ENCODE measurements at regions not wholly inside any gene's neighbourhood (a gene's known extent, or its start where the extent isn't known, plus 50 kb on each side); places are given as distances from the start of the nearest gene placed in this dataset.

DNA sequence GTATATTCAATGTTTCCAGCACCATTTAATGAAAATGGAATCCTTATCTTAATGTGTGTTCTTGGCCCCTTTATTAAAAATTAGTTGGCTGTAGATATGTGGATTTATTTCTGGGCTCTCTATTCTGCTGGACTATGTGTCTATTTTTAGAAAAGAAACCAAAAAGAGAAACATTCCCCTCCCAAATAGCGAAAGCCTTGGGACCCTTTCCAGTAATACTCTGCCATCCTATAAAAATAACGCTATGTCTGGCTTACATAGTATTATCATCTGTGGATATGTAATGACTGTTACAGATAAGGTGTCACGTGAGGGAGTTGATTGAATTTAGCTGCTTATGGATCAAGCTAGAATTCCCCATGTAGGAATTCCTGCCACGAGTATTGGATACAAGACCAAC, 279.3 kb upstream of the KIF2B start:
- Mint-ChIP-seq H3K36me3 (ENCODE audit: low read depth) (no peaks in the 10 kb centered on the region), H3K27me3 (ENCODE audit: low read depth) (no peaks in the 10 kb centered on the region), H3K27ac (no peak overlapping the region), H3K4me3 (no peak overlapping the region), H3K9me3 (no peaks in the 10 kb centered on the region), H3K4me1 (ENCODE audit: low read depth) (no peaks in the 10 kb centered on the region)
- intact Hi-C loops (cut with micrococcal nuclease), result no loop called here
- CTCF ChIA-PET, result no interaction called here
- DNase-seq, result no peak

DNA sequence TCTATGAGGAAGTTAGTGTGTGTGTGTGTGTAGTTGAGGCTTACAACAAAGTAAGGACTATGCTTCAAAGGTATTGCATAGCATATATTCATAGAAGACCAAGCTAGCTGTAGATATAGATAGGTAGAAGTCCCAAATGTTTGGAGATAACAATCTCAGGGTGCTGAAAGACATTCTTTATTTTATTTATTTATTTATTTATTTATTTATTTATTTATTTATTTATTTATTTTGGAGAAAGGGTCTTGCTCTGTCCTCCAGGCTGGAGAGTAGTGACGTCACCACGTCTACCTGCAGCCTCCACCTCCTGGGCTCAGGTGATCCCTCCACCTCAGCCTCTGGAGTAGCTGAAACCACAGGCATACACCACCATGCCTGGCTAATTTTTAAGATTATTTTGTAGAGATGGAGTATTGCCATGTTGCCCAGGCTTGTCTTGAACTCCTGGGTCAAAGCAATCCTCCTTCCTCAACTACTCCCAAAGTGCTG, 284.6 kb upstream of the KIF2B start:
- H3K4me3 Mint-ChIP-seq, result no peak overlapping the region
- H3K36me3 Mint-ChIP-seq (ENCODE audit: low read depth), result no peaks in the 10 kb centered on the region
- CTCF ChIA-PET, result no interaction called here
- DNase-seq, result no peak
- H3K9me3 Mint-ChIP-seq, result no peaks in the 10 kb centered on the region
- H3K27ac Mint-ChIP-seq, result no peak overlapping the region
- H3K27me3 Mint-ChIP-seq (ENCODE audit: low read depth), result no peaks in the 10 kb centered on the region
- intact Hi-C loops (cut with micrococcal nuclease), result no loop called here
- no peaks in the 10 kb centered on the region for H3K4me1 Mint-ChIP-seq (ENCODE audit: low read depth)

- Mint-ChIP-seq H3K4me1 (ENCODE audit: low read depth) (no peaks in the 10 kb centered on the region), H3K36me3 (ENCODE audit: low read depth) (no peaks in the 10 kb centered on the region), H3K9me3 (peaks cover 5% of the 10 kb centered on the region), H3K27ac (no peak overlapping the region), H3K27me3 (ENCODE audit: low read depth) (no peaks in the 10 kb centered on the region), H3K4me3 (no peak overlapping the region)
- CTCF ChIA-PET, result no interaction called here
- intact Hi-C loops (cut with micrococcal nuclease), result no loop called here
- no peak for DNase-seq
Measured at GRCh38 chr17:53527473-53527872, 295.3 kb upstream of the KIF2B start.

GRCh38 chr17:53525590-53525989, 297.1 kb upstream of the KIF2B start:
- Mint-ChIP-seq H3K27me3 (ENCODE audit: low read depth) (no peaks in the 10 kb centered on the region), H3K36me3 (ENCODE audit: low read depth) (no peaks in the 10 kb centered on the region), H3K4me3 (no peak overlapping the region), H3K9me3 (peaks cover 7% of the 10 kb centered on the region), H3K27ac (no peak overlapping the region), H3K4me1 (ENCODE audit: low read depth) (no peaks in the 10 kb centered on the region)
- DNase-seq, result no peak
- intact Hi-C loops (cut with micrococcal nuclease), result no loop called here
- CTCF ChIA-PET, result no interaction called here

DNA sequence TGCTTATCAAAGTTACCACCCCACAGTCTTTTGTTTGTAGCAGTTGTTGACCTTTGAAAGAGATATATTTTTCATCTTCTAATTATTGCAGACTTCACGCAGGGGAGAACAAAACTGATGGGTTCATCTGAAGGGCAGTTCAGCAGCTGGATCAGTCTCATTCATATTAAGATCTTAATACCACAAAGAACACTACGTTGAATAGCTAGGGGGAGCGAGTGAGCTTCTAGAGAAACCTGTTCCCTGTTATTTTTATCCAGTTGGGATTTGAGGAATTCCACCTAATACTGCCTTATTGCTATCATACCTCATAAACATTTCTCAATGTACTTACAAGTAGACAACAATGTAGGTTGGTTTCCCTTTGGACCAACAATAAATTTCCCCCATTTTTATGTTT, 306.1 kb upstream of the KIF2B start:
- no peaks in the 10 kb centered on the region for H3K36me3 Mint-ChIP-seq (ENCODE audit: low read depth)
- CTCF ChIA-PET, result no interaction called here
- no peaks in the 10 kb centered on the region for H3K27me3 Mint-ChIP-seq (ENCODE audit: low read depth)
- intact Hi-C loops (cut with micrococcal nuclease), result no loop called here
- H3K4me1 Mint-ChIP-seq (ENCODE audit: low read depth), result no peaks in the 10 kb centered on the region
- H3K4me3 Mint-ChIP-seq, result no peak overlapping the region
- DNase-seq, result no peak
- H3K9me3 Mint-ChIP-seq, result peaks cover 10% of the 10 kb centered on the region
- no peak overlapping the region for H3K27ac Mint-ChIP-seq

DNA sequence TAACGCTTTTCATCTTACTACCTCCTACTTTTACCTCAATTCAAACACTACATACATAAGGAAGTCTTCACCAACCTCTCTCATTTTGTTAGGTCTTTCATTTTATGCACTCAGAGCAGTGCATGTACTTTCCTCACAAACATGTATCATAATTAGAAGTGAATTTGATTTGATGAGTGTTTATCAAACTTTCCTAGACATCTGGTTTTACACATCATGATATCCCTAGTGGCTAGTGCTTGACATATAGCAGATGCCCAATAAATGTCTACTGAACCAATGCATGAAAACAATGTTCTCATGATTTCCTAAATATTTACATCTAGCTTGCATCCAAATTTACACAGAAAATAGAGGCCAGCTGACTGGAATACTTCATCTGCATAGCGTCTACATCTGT, 323.4 kb upstream of the KIF2B start:
- peaks cover 8% of the 10 kb centered on the region for H3K9me3 Mint-ChIP-seq
- no peak overlapping the region for H3K27ac Mint-ChIP-seq
- DNase-seq, result no peak
- H3K4me3 Mint-ChIP-seq, result no peak overlapping the region
- H3K4me1 Mint-ChIP-seq (ENCODE audit: low read depth), result no peaks in the 10 kb centered on the region
- CTCF ChIA-PET, result no interaction called here
- no peaks in the 10 kb centered on the region for H3K36me3 Mint-ChIP-seq (ENCODE audit: low read depth)
- intact Hi-C loops (cut with micrococcal nuclease), result no loop called here
- H3K27me3 Mint-ChIP-seq (ENCODE audit: low read depth), result no peaks in the 10 kb centered on the region

- Mint-ChIP-seq H3K4me1 (ENCODE audit: low read depth) (no peaks in the 10 kb centered on the region), H3K4me3 (no peak overlapping the region), H3K9me3 (peaks cover 10% of the 10 kb centered on the region), H3K36me3 (ENCODE audit: low read depth) (no peaks in the 10 kb centered on the region), H3K27ac (no peak overlapping the region), H3K27me3 (ENCODE audit: low read depth) (no peaks in the 10 kb centered on the region)
- intact Hi-C loops (cut with micrococcal nuclease), result no loop called here
- DNase-seq, result no peak
- CTCF ChIA-PET, result no interaction called here
Measured at GRCh38 chr17:53496356-53496755, 326.4 kb upstream of the KIF2B start.

DNA sequence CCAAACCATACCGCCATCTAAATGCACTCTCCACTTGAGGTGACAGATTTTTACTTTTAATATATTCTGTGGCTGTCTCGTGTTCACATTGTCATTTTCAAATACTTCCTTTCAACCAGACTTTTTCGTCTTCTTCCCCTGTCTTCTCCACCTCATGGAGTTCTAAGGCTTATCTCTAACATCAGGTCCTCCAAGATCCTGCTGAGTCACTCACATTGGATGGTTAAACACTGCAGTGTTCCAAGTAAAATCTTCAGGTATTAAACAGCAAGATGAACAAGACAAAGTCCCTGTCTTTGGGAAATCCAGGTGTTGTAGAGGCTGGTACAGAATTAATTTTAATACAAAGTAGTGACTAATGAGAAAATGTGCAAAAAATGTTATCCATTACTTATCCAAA, 330.2 kb upstream of the KIF2B start:
- intact Hi-C loops (cut with micrococcal nuclease), result no loop called here
- H3K27me3 Mint-ChIP-seq (ENCODE audit: low read depth), result no peaks in the 10 kb centered on the region
- CTCF ChIA-PET, result no interaction called here

GRCh38 chr17:53490447-53490968, 332.2 kb upstream of the KIF2B start:
- intact Hi-C loops (cut with micrococcal nuclease), result no loop called here
- Mint-ChIP-seq H3K4me1 (ENCODE audit: low read depth) (no peaks in the 10 kb centered on the region), H3K36me3 (ENCODE audit: low read depth) (no peaks in the 10 kb centered on the region), H3K27ac (no peak overlapping the region), H3K9me3 (peaks cover 6% of the 10 kb centered on the region), H3K27me3 (ENCODE audit: low read depth) (no peaks in the 10 kb centered on the region), H3K4me3 (no peak overlapping the region)
- DNase-seq, result no peak
- CTCF ChIA-PET, result no interaction called here

More for the DNA sequence above, 330.2 kb upstream of the KIF2B start:
- no peak overlapping the region for H3K4me3 Mint-ChIP-seq
- no peak for DNase-seq
- no peaks in the 10 kb centered on the region for H3K36me3 Mint-ChIP-seq (ENCODE audit: low read depth)
- H3K27ac Mint-ChIP-seq, result no peak overlapping the region
- no peaks in the 10 kb centered on the region for H3K4me1 Mint-ChIP-seq (ENCODE audit: low read depth)
- H3K9me3 Mint-ChIP-seq, result peaks cover 6% of the 10 kb centered on the region

- Mint-ChIP-seq H3K9me3 (peaks cover 12% of the 10 kb centered on the region), H3K27ac (no peak overlapping the region), H3K36me3 (ENCODE audit: low read depth) (no peaks in the 10 kb centered on the region), H3K4me1 (ENCODE audit: low read depth) (no peaks in the 10 kb centered on the region), H3K4me3 (no peak overlapping the region), H3K27me3 (ENCODE audit: low read depth) (no peaks in the 10 kb centered on the region)
- intact Hi-C loops (cut with micrococcal nuclease), result no loop called here
- CTCF ChIA-PET, result no interaction called here
- DNase-seq, result no peak
Measured at GRCh38 chr17:53483704-53484103, 339.0 kb upstream of the KIF2B start.

GRCh38 chr17:53475002-53475401, 347.7 kb upstream of the KIF2B start:
- Mint-ChIP-seq H3K9me3 (peaks cover 7% of the 10 kb centered on the region), H3K27me3 (ENCODE audit: low read depth) (no peaks in the 10 kb centered on the region), H3K4me3 (no peak overlapping the region), H3K27ac (no peak overlapping the region), H3K36me3 (ENCODE audit: low read depth) (no peaks in the 10 kb centered on the region), H3K4me1 (ENCODE audit: low read depth) (no peaks in the 10 kb centered on the region)
- intact Hi-C loops (cut with micrococcal nuclease), result no loop called here
- CTCF ChIA-PET, result no interaction called here
- no peak for DNase-seq

- Mint-ChIP-seq H3K4me3 (no peak overlapping the region), H3K36me3 (ENCODE audit: low read depth) (no peaks in the 10 kb centered on the region), H3K9me3 (no peaks in the 10 kb centered on the region), H3K27ac (no peak overlapping the region), H3K4me1 (ENCODE audit: low read depth) (no peaks in the 10 kb centered on the region), H3K27me3 (ENCODE audit: low read depth) (no peaks in the 10 kb centered on the region)
- no peak for DNase-seq
- intact Hi-C loops (cut with micrococcal nuclease), result no loop called here
- CTCF ChIA-PET, result no interaction called here
Measured at GRCh38 chr17:53472586-53472985, 350.1 kb upstream of the KIF2B start.

DNA sequence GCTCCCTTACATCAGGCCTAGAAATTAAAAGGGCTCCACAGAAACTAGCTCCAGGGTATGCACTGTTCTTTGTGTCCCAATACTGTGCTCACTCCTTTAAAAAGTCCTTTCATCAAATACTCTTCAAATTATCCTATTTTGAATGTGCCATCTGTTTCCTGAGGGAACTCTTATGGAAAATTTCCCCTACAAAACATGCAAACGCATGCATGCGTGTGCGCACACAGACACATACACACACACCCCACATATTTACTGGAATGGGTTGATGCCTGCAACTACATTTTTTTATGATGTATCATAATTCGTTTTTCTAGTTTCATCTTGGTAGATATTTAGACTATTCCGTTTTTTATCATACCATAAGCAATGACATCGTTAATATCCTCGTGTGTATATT, 351.2 kb upstream of the KIF2B start:
- H3K27ac Mint-ChIP-seq, result no peak overlapping the region
- no peaks in the 10 kb centered on the region for H3K4me1 Mint-ChIP-seq (ENCODE audit: low read depth)
- no peaks in the 10 kb centered on the region for H3K9me3 Mint-ChIP-seq
- CTCF ChIA-PET, result no interaction called here
- H3K27me3 Mint-ChIP-seq (ENCODE audit: low read depth), result no peaks in the 10 kb centered on the region
- intact Hi-C loops (cut with micrococcal nuclease), result no loop called here
- no peaks in the 10 kb centered on the region for H3K36me3 Mint-ChIP-seq (ENCODE audit: low read depth)
- no peak overlapping the region for H3K4me3 Mint-ChIP-seq
- no peak for DNase-seq

GRCh38 chr17:53470626-53471025, 352.1 kb upstream of the KIF2B start:
- Mint-ChIP-seq H3K27ac (no peak overlapping the region), H3K36me3 (ENCODE audit: low read depth) (no peaks in the 10 kb centered on the region), H3K9me3 (no peaks in the 10 kb centered on the region), H3K4me1 (ENCODE audit: low read depth) (no peaks in the 10 kb centered on the region), H3K27me3 (ENCODE audit: low read depth) (no peaks in the 10 kb centered on the region), H3K4me3 (no peak overlapping the region)
- intact Hi-C loops (cut with micrococcal nuclease), result no loop called here
- CTCF ChIA-PET, result no interaction called here
- DNase-seq, result no peak

Measured in activated naive CD4-positive, alpha-beta T cell treated with anti-CD3 and anti-CD28 coated beads for 36 hours (primary cell).